Hippocampal formation (tissue), 2 donors: ENCODE measurements at regions not wholly inside any gene's neighbourhood (a gene's known extent, or its start where the extent isn't known, plus 50 kb on each side); places are given as distances from the start of the nearest gene placed in this dataset.
"Not testable (repeated sequence)": the region's sequence is repeated elsewhere in the genome, so short reads cannot be mapped to it uniquely, and the experiment has no call there.

Experiments used
- DNase-seq, 2 donors: peaks; one replicate each; lab custom pipeline; 2025; lab: John Stamatoyannopoulos, UW

DNA sequence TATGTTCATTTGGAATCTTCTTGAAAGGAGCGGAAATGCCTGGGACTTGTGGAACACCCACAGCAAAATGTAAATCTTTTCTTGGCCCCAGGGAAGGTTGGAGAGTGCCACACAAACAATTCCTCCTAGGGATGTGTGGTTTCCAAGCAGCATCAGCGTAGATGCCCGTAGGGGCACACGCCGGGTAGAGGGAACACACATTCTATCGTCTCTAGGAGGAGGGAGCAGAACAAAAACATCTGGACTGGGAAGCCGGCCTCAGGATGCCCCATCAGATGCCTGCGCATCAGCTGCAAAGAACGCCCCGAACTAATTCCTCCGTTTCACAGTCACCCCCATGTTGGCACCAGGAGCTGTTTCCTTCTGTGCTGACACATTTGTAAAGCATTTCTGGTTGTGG lies 357.9 kb upstream of the ZFHX3 start:
- DNase-seq: no peak

DNA sequence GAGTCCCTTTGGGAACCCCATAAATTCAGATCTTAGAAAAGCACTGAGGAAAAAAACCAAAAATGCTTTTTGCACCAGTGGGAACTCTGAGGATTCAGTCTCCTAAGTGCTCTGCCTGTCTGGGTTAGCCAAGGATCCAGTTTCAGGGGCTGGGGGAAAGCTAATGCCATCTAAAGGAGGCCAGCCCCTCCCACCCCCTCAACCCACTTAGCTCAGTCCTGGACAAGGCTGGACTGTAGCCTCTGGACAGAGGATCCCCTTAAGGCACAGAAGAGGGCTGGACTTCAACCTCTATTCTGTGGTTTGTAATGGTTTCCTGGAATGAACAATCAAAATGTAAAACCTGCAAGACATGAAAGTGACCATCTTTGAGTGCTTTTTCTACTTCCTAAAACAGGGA lies 356.1 kb upstream of the ZFHX3 start:
- no peak for DNase-seq

DNA sequence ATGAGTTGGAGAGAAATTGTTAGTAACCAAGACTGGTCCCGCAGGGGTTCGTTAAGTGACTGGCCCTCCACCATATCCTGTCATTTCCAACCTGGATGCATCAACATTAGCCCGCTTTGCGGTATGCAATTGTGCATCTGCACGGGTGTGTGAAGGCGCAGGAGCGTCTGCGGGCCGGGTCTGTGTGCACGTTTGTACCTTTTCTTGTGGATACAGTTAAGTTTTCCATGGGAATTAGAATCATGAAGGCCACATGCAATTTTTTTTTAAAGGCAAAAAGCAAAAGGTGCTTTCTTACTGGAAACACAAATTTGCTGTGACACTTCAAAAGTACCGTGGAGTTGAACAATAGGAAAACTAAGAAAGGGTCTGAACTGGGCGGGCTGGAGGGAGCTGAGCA lies 355.4 kb upstream of the ZFHX3 start:
- no peak for DNase-seq

DNA sequence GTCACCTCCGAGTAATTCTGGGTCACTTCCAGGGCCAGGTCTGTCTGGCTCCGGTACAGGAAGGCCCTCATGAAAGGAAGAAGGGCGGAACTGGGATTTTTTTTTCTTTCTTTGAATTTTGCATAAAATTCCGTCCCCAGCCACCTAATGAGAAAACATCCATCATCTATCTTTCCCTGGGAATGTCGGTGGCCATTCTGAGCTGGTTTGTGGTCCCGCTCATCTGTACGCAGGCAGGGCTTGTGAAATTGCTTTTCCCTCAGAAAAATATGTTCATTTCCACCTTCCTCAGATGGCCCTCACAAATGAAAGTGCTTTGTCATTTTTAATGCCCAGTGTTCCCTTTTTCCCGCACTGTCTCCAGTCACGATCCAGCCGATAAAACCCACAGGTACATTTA lies 353.0 kb upstream of the ZFHX3 start:
- DNase-seq: no peak

DNA sequence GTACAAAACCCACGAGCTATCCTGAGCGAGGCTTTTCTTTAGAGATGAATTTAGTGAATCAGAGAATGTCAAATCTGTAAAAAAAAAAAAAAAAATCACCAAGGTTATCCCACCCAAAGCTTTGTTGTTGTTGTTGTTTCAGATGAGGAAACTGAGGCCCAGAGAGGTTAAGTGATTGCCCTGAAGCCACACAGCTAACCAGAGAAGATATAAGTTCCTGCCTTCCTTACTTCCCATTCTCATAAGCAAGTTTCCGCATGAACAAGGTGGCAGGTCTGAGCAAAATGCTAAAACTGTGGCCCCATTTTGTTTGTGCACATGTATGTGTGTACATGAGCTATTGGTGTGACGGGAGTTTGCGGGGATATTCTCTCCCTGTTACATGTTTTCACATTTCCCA lies 352.1 kb upstream of the ZFHX3 start:
- no peak for DNase-seq

DNA sequence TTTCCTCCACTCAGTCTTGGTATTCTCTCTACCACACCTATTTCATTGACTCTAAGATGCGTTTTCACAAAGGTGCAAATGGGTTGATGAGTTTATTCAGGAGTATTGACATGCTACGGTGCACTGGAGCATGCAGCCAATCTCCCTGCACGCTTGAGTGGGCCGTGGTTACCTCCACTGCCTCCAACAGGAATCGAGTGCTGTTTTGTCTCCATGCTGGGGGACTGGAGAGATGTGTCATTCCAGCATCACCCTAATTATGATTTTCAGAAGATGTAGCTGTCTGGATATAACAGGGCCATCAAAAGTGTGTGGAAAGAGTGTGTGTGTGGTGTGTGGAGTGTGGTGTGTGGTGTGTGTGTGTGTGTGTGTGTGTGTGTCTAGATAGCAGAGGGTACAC lies 351.6 kb upstream of the ZFHX3 start:
- DNase-seq: no peak

DNA sequence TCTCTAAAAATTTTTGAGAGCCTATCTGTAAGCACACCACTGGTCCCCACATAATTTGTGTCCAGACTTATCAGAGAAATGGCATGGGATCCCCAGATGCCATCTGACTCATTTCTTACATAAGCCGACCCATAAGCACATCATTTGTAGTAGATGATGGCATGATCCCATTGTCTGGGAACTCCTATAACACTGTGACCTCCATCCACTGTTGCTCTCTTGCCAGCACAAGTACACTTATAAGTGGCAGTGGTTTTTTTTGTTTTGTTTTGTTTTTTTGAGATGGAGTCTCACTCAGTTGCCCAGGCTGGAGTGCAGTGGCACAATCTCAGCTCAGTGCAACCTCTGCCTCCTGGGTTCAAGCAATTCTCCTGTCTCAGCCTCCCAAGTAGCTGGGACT lies 350.7 kb upstream of the ZFHX3 start:
- DNase-seq: not testable (repeated sequence)

DNA sequence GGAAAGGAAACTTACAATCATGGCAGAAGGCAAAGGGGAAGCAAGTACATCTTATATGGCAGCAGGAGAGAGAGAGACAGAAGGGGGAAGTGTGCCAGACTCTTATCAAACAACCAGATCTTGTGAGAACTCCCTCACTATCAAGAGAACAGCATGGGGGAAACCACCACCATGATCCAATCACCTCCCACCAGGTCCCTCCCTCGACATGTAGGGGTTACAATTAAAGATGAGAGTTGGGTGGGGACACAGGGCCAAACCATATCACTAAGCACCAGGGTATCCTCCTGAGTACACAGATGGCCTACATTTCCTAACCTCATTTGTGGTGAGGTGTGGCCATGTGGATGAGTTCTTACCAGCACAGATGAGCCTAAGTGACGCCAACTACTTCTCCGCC lies 348.6 kb upstream of the ZFHX3 start:
- DNase-seq: no peak

DNA sequence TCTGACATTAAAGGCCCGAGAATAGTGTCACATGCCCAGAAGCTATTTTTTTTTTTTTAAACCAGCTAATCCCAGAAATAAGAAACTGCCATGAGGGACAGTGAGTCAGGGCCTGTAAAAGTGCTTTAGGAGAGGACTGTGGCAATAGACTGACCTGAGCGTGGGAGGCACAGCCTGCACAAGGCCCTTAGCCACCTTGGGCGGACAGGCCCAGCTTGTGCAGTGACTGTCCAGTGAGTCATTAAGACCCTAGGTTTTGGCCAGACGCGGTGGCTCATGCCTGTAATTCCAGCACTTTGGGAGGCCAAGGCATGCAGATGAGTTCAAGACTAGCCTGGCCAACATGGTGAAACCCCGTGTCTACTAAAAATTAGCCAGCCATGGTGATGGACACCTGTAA lies 343.0 kb upstream of the ZFHX3 start:
- no peak for DNase-seq

DNA sequence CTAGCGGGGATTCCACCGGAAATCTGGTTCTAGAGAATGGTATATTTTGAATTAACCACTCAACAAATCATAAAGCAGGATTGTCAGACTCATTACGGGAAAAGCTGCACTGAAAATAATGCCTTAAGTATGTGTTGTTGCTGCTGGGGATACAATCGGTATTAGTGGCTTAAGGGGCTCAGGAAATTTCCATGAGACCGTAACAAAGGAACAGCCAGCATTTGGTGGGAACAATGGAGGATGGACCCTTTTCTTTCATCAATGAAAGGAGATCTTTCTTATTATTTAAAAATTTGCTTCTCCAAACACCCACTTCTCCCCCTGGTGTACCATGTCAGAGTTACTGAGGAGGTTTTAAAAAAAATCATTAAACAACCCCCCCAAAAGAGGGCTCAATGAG lies 342.6 kb upstream of the ZFHX3 start:
- no peak for DNase-seq

DNA sequence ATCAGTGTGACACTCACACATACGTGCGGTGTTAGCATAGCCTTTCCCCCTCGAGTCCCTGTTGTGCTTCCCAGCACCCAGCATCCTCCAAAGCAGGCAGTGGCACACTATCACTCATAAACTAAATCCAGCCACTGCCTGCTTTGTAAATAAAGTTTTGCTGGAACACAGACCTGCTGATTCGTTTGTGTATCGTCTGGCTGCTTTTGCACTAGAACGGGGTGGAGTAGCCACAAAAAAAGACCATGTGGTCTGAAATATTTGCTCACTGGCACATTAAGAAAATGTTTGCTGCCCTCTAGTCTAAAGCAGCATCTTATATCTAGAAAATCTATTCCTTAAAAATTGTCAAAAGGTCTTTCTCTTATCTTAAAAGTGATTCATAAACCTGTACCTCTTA lies 341.2 kb upstream of the ZFHX3 start:
- no peak for DNase-seq

DNA sequence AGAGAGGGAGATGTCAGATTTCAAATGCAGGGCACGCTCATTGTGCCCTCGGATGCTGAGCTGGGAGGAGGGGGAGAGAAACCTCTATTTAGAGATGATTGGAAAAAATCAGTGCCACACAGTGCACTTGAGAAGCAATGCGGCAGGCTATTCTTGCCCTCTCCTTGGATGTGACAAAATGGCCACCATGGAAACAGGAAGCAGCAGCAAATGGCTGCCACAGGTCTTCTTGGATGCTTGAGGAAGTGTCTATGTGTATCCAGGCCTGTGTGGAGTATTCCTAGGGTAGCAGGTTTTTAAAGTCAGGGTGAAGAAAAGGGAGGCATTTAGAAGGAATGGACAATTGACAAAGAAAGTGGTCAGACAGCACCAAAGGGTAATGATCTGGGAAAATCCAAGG lies 340.1 kb upstream of the ZFHX3 start:
- no peak for DNase-seq

DNA sequence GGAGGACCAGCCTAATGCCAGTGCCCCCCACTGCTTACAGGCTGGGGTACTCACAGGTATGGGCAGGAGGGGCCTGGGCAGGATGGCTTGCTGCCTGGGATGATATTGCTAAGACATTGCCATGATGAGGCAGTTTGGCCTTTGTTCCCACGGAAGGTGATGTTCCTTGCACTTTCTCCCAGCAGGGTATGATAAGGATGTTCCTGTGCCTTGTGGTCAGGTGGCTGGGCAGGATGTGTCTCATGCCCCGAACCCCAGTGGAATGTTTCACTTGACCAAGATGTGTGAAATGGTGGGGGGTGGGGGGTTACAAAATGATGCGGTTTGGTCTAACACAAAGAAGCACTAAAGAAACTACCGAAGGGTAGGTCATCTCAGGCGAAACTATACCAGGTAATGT lies 337.8 kb upstream of the ZFHX3 start:
- DNase-seq: no peak

DNA sequence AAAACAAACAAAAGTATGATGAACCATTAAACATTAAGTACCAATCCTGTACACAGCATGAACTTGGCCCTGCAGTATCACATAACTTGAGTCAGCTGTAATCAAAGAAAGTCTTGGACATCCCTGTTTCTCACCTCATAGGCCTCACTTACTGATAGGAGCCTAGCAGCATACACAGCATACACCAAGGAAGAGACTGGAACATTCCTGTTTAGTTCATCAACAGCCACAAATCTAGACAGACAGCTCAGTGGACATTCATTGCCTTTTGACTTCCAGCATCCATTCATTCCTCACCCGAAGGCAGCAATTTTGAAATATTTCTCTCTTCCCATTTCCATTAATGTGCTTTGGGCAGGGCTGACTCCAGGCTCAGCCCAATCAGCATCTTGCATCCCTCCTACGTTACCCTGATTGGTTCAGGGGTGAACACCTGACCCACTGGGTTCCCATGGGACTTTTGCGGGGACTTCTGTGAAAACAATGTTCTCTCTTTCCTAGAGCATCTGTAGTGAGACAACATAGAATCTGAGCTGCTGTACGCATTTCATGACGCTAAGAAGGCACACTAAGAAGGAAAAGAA lies 336.7 kb upstream of the ZFHX3 start:
- no peak for DNase-seq

DNA sequence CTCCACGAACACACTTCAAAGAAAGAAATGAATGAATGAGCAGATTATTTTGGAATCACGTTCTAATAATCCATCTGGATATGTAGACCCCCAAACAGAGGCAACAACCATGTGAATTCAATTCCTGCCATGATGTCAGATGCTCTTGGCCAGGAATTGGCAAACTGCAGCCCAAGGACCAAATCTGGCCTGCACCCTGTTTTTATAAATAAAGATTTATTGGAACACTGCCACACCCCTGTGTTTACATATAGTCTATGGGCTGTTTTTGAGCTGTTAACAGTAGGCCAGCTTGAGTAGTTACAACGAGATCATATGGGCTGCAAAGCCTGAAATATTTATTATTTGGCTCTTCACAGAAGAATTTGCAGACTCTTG lies 336.0 kb upstream of the ZFHX3 start:
- no peak for DNase-seq

DNA sequence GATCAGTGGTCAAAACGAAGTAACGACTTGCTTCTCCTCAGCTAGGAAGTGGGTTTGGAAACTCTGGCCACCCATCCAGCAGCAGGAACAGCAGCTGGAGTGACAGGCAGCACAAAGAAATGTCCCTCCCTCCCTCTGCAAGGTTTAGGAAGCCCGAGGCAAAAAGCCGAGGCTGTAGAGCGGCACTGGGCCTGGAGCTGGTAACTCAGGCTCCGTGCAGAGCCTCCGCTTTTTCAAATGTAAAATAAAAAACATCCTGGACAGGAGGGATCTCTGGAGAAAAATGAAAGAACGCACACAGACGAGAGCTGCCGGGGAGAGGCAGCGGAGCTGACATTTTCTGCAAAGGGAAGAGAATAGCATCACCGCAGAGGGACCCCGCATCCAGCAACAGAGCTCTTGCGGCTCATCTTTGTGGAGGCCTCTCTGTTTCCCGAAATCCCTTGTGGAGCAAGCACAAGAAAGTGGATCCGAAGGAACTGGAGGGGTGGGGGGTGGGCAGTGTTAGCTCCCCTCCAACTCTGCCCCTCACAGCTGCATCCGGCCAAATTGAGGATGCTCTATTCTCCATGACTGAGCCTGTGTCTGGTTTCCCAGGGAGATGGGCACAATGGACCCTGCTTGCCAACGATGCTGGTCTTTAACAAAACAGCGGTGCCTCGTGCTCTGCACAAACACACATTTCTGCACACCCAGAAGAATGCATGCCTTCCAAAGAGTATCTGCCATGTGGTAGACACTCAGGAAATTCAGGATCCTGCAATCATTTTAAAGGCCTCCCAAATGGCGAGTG lies 335.5 kb upstream of the ZFHX3 start:
- peak in 1 of 2 donors; percentile 3 for DNase-seq

DNA sequence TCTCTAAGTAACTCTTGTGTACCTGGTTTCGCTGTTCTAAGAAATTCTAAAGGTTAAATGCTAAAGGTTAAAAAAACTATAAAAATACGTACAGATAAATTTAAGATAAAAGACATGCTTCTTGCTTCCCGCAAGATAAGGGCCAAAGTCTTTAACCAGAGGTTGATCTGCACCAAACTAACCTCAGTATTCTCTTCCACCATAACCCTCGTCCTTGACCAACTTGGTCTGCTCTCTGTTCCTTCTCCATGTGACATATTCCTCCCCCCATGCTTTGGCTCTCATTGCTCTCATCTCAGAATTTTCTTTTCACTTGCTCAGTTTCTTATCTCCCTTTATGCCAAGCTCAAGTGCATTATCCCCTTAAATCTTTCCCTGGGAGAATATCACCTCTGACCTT lies 330.5 kb upstream of the ZFHX3 start:
- no peak for DNase-seq

DNA sequence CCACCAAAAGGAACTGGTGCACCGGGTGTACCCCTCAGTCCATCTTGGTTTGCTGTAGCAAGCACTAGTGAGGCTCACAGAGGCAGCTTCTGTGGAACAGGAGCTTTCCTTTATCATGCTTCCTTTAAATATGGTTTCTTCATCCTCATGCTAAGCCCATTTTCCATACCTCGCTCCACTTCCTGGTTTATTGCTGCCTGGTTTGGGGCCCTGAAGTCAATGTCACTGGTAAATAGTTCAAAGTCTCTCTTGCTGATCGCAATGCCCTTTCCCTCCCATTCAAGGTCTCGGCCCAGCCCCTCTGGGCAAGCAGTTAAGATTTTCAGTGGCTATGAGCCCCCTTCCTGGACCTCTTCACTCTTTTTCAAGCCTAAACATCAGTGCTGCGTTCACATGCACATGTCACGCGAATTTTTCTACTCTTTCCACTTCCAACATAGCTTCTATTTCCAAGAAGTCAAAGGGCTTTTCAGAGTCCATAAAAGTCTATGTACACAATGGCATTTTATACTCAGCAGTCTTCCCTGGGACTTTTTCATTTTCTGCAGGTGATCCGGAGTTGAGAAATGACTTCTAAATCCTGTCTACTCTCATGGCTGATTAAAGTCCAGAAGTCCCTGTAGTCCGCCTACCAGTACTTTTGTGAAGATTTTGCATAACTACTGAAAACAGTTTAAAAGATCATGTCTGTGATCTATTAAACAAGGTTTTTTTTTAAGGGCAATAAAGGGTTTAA lies 323.8 kb upstream of the ZFHX3 start:
- DNase-seq: no peak

DNA sequence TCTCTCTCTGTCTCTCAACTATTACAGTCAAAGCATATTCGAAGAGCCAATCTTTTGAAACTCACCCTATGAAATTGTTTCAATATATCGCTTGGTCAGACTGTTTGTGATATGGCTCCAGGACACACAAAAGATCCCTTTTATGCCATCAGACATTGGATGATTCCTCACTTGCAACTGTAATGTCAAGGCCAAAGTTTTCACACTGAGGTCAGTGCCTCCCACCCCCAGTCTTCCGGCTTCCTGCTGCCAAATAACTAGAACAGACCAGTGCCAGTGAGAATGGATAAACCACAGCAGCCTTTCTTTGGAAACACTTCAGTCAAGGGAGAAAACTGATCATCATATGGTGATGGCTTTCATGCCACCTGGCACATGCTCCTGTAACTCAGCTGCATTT lies 321.9 kb upstream of the ZFHX3 start:
- no peak for DNase-seq

DNA sequence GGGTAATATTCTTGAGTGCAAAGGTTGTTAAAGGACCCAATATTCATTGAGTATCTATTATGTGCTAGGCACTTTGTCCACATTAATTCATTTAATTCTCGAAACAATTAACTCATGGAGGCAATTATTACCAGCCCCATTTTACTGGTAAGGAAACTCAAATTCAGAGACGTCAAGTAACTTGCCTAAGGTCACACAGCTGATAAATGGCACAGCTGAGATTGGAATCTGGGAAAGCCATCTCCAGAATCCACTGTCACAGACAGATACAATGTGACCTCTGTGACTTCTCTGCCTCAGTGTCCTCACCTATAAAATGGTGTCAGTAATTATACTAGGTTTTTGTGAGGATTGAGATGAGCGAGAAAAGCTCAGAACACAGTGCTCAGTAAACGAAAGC lies 320.8 kb upstream of the ZFHX3 start:
- no peak for DNase-seq

DNA sequence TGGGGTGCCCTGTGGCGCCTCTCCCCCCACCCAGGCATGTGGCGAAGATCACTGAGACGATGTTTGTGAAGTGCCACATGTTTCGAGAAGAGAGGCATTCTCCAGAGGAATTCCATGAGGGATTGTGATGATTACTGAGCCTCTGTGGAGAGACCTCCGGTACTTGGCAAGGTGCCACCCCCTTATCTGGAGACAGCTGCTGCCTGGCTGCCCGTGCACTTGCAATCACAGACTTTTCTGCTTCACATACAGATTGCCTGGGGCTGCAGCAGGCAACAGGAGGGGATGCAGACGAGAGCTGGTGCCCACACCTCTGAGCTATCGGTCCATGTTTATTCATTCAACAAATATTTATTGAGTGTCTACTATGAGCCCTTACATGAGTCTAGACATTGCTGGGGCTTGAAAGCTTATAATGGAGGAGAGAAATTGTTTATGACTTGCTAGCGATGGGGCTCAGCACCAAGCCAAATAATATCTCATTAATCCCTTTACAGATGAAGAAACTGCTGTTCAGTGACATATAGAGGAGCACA lies 317.2 kb upstream of the ZFHX3 start:
- no peak for DNase-seq

DNA sequence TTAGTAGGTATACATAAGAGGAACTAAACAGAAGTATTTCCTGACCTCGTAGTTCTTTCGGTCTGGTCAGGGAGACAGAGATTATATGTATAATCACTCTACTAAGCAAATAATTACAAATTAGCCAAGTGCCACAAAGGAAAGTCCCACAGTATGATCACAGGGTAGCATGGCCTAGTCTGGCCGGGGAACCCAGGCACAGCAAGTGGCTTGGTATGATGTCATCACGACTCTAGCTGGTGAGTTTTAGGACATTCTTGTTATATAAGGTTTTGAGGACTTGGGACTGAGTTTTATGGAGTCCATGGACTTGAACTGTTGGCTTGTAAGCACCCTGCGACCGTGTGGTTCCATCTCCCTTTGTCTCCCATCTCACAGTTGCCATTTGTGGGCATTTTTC lies 316.5 kb upstream of the ZFHX3 start:
- DNase-seq: no peak

DNA sequence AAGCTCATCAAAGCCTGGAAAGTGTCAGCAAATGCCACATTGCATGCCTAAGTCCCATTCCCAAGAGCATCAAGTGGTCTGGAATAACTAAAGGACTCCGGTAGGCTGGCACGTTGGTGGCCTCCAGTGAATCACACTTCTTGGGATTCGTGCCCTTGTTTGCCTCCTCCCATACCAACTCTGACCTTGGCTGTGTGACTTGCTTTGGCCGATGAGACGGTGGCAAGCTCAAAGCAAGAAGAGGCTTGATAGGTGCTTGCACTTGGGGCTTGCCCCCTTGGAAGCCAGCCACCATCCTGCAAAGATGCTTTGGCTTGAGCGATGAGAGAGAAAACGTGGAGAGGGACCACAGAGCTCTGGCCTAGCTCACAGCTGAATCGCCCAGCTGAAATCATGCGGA lies 313.1 kb upstream of the ZFHX3 start:
- no peak for DNase-seq
